ENCODE measurements at regions not wholly inside any gene's neighbourhood (a gene's known extent, or its start where the extent isn't known, plus 50 kb on each side); places are given as distances from the start of the nearest gene placed in this dataset.
A peak's percentile ranks its signal among the peaks of the same experiment; 100 is the strongest.
"Not testable (repeated sequence)": the region's sequence is repeated elsewhere in the genome, so short reads cannot be mapped to it uniquely, and the experiment has no call there.

- no peak for TF ChIP-seq POLR2A (IDR thresholded peaks at IDR 0.05)
- TF ChIP-seq, protein P1, sequence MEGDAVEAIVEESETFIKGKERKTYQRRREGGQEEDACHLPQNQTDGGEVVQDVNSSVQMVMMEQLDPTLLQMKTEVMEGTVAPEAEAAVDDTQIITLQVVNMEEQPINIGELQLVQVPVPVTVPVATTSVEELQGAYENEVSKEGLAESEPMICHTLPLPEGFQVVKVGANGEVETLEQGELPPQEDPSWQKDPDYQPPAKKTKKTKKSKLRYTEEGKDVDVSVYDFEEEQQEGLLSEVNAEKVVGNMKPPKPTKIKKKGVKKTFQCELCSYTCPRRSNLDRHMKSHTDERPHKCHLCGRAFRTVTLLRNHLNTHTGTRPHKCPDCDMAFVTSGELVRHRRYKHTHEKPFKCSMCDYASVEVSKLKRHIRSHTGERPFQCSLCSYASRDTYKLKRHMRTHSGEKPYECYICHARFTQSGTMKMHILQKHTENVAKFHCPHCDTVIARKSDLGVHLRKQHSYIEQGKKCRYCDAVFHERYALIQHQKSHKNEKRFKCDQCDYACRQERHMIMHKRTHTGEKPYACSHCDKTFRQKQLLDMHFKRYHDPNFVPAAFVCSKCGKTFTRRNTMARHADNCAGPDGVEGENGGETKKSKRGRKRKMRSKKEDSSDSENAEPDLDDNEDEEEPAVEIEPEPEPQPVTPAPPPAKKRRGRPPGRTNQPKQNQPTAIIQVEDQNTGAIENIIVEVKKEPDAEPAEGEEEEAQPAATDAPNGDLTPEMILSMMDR (IDR thresholded peaks at IDR 0.05) = no peak
- H3K4me3 ChIP-seq = no peak overlapping the region
- H3K4me1 ChIP-seq = peaks cover 0 to 15% (median 2%) of the 10 kb centered on the region in 4 donors
- peaks cover 0 to 3% (median 0%) of the 10 kb centered on the region in 4 donors for H3K9me3 ChIP-seq
- H3K27me3 ChIP-seq = no peaks in the 10 kb centered on the region
- peak in 1 of 3 donors; percentile 72 for DNase-seq
- no peak overlapping the region for H3K27ac ChIP-seq
- H3K36me3 ChIP-seq = no peaks in the 10 kb centered on the region
Measured at GRCh38 chr1:228842094-228842775, 107.0 kb downstream of the RHOU start.

DNA sequence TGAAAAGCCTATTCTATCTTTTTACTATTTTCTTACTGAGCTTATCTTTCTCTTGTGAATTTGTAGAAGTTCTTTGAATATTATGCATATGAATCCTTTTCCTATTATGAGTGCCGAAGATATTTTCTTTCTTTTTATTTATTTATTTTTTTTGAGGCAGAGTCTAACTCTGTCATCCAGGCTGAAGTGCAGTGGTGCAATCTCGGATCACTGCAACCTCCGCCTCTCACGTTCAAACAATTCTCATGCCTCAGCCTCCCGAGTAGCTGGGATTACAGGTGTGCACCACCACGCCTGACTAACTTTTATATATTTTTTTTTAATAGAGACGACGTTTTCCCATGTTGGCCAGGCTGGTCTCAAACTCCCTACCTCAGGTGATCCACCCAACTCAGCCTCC lies 109.8 kb downstream of the RHOU start:
- DNase-seq = no peak
- peaks cover 0 to 3% (median 0%) of the 10 kb centered on the region in 4 donors for H3K9me3 ChIP-seq
- H3K4me3 ChIP-seq = no peak overlapping the region
- no peaks in the 10 kb centered on the region for H3K27me3 ChIP-seq
- no peak overlapping the region for H3K27ac ChIP-seq
- no peaks in the 10 kb centered on the region for H3K36me3 ChIP-seq
- H3K4me1 ChIP-seq = peaks cover 0 to 23% (median 2%) of the 10 kb centered on the region in 4 donors
- TF ChIP-seq POLR2A (IDR thresholded peaks at IDR 0.05) = no peak
- TF ChIP-seq, protein P1 (IDR thresholded peaks at IDR 0.05) = no peak

- Histone ChIP-seq H3K36me3 (no peaks in the 10 kb centered on the region), H3K4me1 (peaks cover 0 to 38% (median 7%) of the 10 kb centered on the region in 4 donors), H3K9me3 (peaks cover 0 to 3% (median 0%) of the 10 kb centered on the region in 4 donors), H3K27ac (no peak overlapping the region), H3K4me3 (no peak overlapping the region), H3K27me3 (no peaks in the 10 kb centered on the region)
- DNase-seq = no peak
- TF ChIP-seq POLR2A (IDR thresholded peaks at IDR 0.05) = no peak
- TF ChIP-seq, protein P1 (IDR thresholded peaks at IDR 0.05) = no peak
Measured at GRCh38 chr1:228846952-228847351, 111.7 kb downstream of the RHOU start.

DNA sequence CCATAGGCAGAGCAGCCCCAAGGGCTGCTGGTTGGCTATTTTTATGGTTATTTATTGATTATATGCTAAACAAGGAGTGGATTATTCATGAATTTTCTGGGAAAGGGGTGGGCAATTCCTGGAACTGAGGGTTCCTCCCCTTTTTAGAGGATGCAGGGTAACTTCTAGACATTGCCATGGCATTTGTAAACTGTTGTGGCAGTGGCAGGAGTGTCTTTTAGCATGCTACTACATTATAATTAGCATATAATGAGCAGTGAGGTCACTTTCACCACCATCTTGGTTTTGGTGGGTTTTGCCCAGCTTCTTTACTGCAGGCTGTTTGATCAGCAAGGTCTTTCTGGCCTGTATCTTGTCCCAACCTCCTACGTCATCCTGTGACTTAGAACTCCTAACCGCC lies 112.2 kb downstream of the RHOU start:
- peaks cover 0 to 41% (median 7%) of the 10 kb centered on the region in 4 donors for H3K4me1 ChIP-seq
- H3K4me3 ChIP-seq, DNase-seq, H3K36me3 ChIP-seq, H3K27me3 ChIP-seq, H3K27ac ChIP-seq, H3K9me3 ChIP-seq: not testable (repeated sequence)

- Histone ChIP-seq H3K4me1 (peaks cover 0 to 43% (median 7%) of the 10 kb centered on the region in 4 donors), H3K4me3 (no peak overlapping the region), H3K36me3 (no peaks in the 10 kb centered on the region), H3K9me3 (no peaks in the 10 kb centered on the region), H3K27ac (peak overlapping the region in 3 of 4 donors; percentile 9 to 82 (median 71)), H3K27me3 (no peaks in the 10 kb centered on the region)
- DNase-seq = no peak
- no peak for TF ChIP-seq POLR2A (IDR thresholded peaks at IDR 0.05)
- TF ChIP-seq, protein P1 (IDR thresholded peaks at IDR 0.05) = no peak
Measured at GRCh38 chr1:228848406-228848805, 113.1 kb downstream of the RHOU start.

DNA sequence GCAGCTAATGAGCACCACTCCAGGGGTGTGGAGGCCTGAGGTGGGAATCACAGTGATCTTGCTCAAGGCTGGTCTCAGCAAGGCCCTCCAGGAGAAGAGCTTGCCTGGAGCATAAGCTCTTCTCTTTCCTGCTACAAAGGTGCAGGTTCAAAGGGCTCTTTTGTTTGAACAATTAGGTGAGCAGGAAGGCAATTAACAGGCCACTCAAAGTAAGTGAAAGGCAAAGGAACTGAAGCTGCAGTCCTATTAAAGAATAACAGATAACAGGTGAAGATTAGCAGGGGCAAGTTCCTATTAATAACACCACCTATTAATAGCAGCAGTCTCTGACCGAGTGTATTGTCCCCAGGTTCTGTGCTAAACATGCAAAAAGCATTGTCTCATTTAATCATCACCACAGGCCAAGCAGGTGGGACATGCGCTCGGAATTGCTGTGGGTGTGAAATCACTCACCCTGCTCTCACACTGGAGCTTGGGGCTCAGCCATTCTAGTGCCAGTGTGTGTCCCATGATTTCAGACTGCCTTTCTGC lies 113.8 kb downstream of the RHOU start:
- DNase-seq = peak in 1 of 3 donors; percentile 39
- no peaks in the 10 kb centered on the region for H3K27me3 ChIP-seq
- H3K4me1 ChIP-seq = peaks cover 0 to 43% (median 7%) of the 10 kb centered on the region in 4 donors
- H3K36me3 ChIP-seq = no peaks in the 10 kb centered on the region
- peak overlapping the region in 3 of 4 donors; percentile 27 to 82 (median 71) for H3K27ac ChIP-seq
- TF ChIP-seq POLR2A (IDR thresholded peaks at IDR 0.05) = no peak
- no peaks in the 10 kb centered on the region for H3K9me3 ChIP-seq
- H3K4me3 ChIP-seq = no peak overlapping the region

All from Peyer's patch (tissue), 4 donors.